CD1c-positive myeloid dendritic cell (primary cell): ENCODE measurements at regions not wholly inside any gene's neighbourhood (a gene's known extent, or its start where the extent isn't known, plus 50 kb on each side); places are given as distances from the start of the nearest gene placed in this dataset.

Experiments used
- DNase-seq: peaks from one replicate; pipeline ENCODE4 v3.0.0-alpha.2; 2016; ENCODE audit errors: extremely low spot score

- DNase-seq = no peak
Measured at GRCh38 chr6:87908978-87909811, 138.4 kb upstream of the SPACA1 start.

- DNase-seq = peak; percentile 30
Measured at GRCh38 chr6:87907521-87907920, 140.1 kb upstream of the SPACA1 start.

GRCh38 chr6:87905101-87905641 lies 142.5 kb upstream of the SPACA1 start:
- no peak for DNase-seq

- no peak for DNase-seq
Measured at GRCh38 chr6:87904011-87904410, 143.6 kb upstream of the SPACA1 start.

GRCh38 chr6:87903323-87903722 lies 144.3 kb upstream of the SPACA1 start:
- no peak for DNase-seq

- DNase-seq = peak; percentile 7
Measured at GRCh38 chr6:87902383-87902782, 145.3 kb upstream of the SPACA1 start.

- no peak for DNase-seq
Measured at GRCh38 chr6:87901613-87902012, 146.0 kb upstream of the SPACA1 start.

GRCh38 chr6:87900160-87900698 lies 147.4 kb upstream of the SPACA1 start:
- no peak for DNase-seq

- DNase-seq = no peak
Measured at GRCh38 chr6:87899499-87900147, 148.0 kb upstream of the SPACA1 start.

- no peak for DNase-seq
Measured at GRCh38 chr6:87897663-87898062, 150.0 kb upstream of the SPACA1 start.

- no peak for DNase-seq
Measured at GRCh38 chr6:87897013-87897412, 150.6 kb upstream of the SPACA1 start.

- DNase-seq = no peak
Measured at GRCh38 chr6:87887266-87887665, 160.4 kb upstream of the SPACA1 start.

- no peak for DNase-seq
Measured at GRCh38 chr6:87884203-87884602, 163.4 kb upstream of the SPACA1 start.

- DNase-seq = no peak
Measured at GRCh38 chr6:87881342-87881895, 166.2 kb upstream of the SPACA1 start.

GRCh38 chr6:87879132-87879861 lies 168.3 kb upstream of the SPACA1 start:
- DNase-seq = no peak

GRCh38 chr6:87875781-87876180 lies 171.9 kb upstream of the SPACA1 start:
- DNase-seq = no peak

GRCh38 chr6:87873556-87873955 lies 171.5 kb upstream of the AKIRIN2 start:
- no peak for DNase-seq

GRCh38 chr6:87870556-87870955 lies 168.5 kb upstream of the AKIRIN2 start:
- no peak for DNase-seq

- no peak for DNase-seq
Measured at GRCh38 chr6:87869064-87869905, 167.3 kb upstream of the AKIRIN2 start.

GRCh38 chr6:87860902-87861301 lies 158.9 kb upstream of the AKIRIN2 start:
- no peak for DNase-seq

GRCh38 chr6:87858440-87858839 lies 156.4 kb upstream of the AKIRIN2 start:
- no peak for DNase-seq
